CD4-positive, alpha-beta T cell (primary cell): ENCODE measurements at regions not wholly inside any gene's neighbourhood (a gene's known extent, or its start where the extent isn't known, plus 50 kb on each side); places are given as distances from the start of the nearest gene placed in this dataset.

Experiments used
- ATAC-seq: fragments of 200-7000 bp; cut with Tn5 transposase; one replicate; pipeline ENCODE4 v1.10.0; 2022; ENCODE audit warnings: mild to moderate bottlenecking; ENCODE audit not compliant: poor library complexity
- CTCF ChIA-PET: fragments of 350-600 bp; sonication (Branson Sonifier 250); formaldehyde crosslinking; loops from one replicate; lab custom pipeline; 2021; ENCODE audit warnings: antibody characterized with exemption, inconsistent platforms; lab: Charles Lee
- POLR2A ChIA-PET: fragments of 350-600 bp; sonication (Branson Sonifier 250); formaldehyde crosslinking; loops from one replicate; lab custom pipeline; 2021; ENCODE audit warnings: antibody characterized with exemption, inconsistent platforms; lab: Charles Lee
- DNase-seq, 14 experiments: peaks; one replicate each; pipeline ENCODE4 v3.0.0-alpha.2; 2013 to 2020; ENCODE audit warnings: mixed read lengths in 2 of 14
- H3K27ac ChIP-seq, 2 donors: one replicate each; pipeline versions ENCODE4 v1.5.1 to v1.7.0; 2013; ENCODE audit warnings: low read length in 2 of 2, low read depth in 1 of 2, mild to moderate bottlenecking in 1 of 2
- H3K27me3 ChIP-seq, 2 experiments: 1 replicate in 1 of 2; 2 replicates in 1 of 2; pipeline versions ENCODE4 v1.6.1 to v1.7.0; 2013; ENCODE audit warnings: low read length in 2 of 2, control low read depth in 1 of 2, mild to moderate bottlenecking in 1 of 2, moderate library complexity in 1 of 2; ENCODE audit not compliant: insufficient read depth in 2 of 2, control insufficient read depth in 1 of 2
- H3K36me3 ChIP-seq: one replicate; pipeline ENCODE4 v1.6.1; 2013; ENCODE audit warnings: low read length, control low read depth; ENCODE audit not compliant: insufficient read depth
- H3K4me1 ChIP-seq: one replicate; pipeline ENCODE4 v1.6.1; 2013; ENCODE audit warnings: low read length, control low read depth; ENCODE audit not compliant: insufficient read depth
- H3K4me3 ChIP-seq: one replicate; pipeline ENCODE4 v1.5.1; 2013; ENCODE audit warnings: mild to moderate bottlenecking, low read length, moderate library complexity
- H3K9me3 ChIP-seq, 2 experiments: 1 replicate in 1 of 2; 2 replicates in 1 of 2; pipeline versions ENCODE4 v1.6.1 to v1.7.0; 2013; ENCODE audit warnings: low read length in 2 of 2, mild to moderate bottlenecking in 2 of 2, control low read depth in 1 of 2, moderate library complexity in 1 of 2; ENCODE audit not compliant: control insufficient read depth in 1 of 2, insufficient read depth in 1 of 2
- H3K27ac Mint-ChIP-seq: one replicate; pipeline ENCODE4 v1.8.0; 2020; ENCODE audit warnings: mixed read lengths
- H3K27me3 Mint-ChIP-seq: one replicate; pipeline ENCODE4 v1.8.0; 2021; ENCODE audit warnings: mixed read lengths
- H3K36me3 Mint-ChIP-seq: one replicate; pipeline ENCODE4 v1.8.0; 2021; ENCODE audit warnings: low read depth, mixed read lengths
- H3K4me1 Mint-ChIP-seq: one replicate; pipeline ENCODE4 v1.8.0; 2021; ENCODE audit warnings: low read depth, mixed read lengths
- H3K4me3 Mint-ChIP-seq: one replicate; pipeline ENCODE4 v1.8.0; 2020; ENCODE audit warnings: mild to moderate bottlenecking, mixed read lengths
- H3K9me3 Mint-ChIP-seq: one replicate; pipeline ENCODE4 v1.8.0; 2020; ENCODE audit warnings: mixed read lengths
- CTCF ChIP-seq: fragments of 200-600 bp; IDR thresholded peaks from one replicate; pipeline ENCODE4 v1.8.0; 2022; ENCODE audit warnings: antibody characterized with exemption, mild to moderate bottlenecking
- intact Hi-C, 2 experiments: fragments of 100-400 bp; cut with DNase I in 1 of 2; cut with micrococcal nuclease in 1 of 2; formaldehyde crosslinking; loops; one replicate each; pipeline versions ENCODE4 v1.15.1 to v1.9.0; 2023 to 2025; cut with DNase I, micrococcal nuclease

DNA sequence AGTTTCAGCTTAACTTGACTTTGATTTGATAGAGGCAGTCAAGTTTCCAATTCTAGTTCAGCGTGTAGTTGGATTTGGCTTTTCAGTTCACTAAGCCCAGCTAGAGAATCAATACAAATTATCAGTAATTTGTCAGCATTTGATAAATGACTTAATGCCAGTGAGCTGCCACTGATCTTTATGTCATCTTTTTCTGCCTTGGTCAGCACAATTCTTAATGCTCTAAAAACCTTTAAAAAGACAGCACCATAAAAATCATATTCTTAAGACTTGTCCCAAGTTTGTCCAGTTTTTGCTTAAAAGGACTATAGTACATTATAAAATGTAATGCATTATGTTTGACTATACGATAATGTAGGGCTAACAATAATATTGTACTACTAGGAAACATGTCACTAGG, 920.5 kb downstream of the LRFN5 start:
- Histone ChIP-seq H3K4me3 (no peak overlapping the region), H3K4me1 (no peaks in the 10 kb centered on the region), H3K27me3 (no peaks in the 10 kb centered on the region), H3K27ac (no peak overlapping the region), H3K36me3 (no peaks in the 10 kb centered on the region), H3K9me3 (no peaks in the 10 kb centered on the region)
- H3K4me3 Mint-ChIP-seq: no peak overlapping the region
- H3K4me1 Mint-ChIP-seq: no peaks in the 10 kb centered on the region
- intact Hi-C loops: no loop called here
- POLR2A ChIA-PET: no interaction called here
- no peaks in the 10 kb centered on the region for H3K27me3 Mint-ChIP-seq
- CTCF ChIA-PET: no interaction called here
- H3K9me3 Mint-ChIP-seq: no peaks in the 10 kb centered on the region
- H3K27ac Mint-ChIP-seq: no peak overlapping the region
- no peaks in the 10 kb centered on the region for H3K36me3 Mint-ChIP-seq
- TF ChIP-seq CTCF: no peak
- no peak for DNase-seq
- no peak for ATAC-seq

GRCh38 chr14:42523666-42524065, 917.0 kb downstream of the LRFN5 start:
- POLR2A ChIA-PET: no interaction called here
- ATAC-seq: no peak
- Mint-ChIP-seq H3K27ac (no peak overlapping the region), H3K4me1 (no peaks in the 10 kb centered on the region), H3K27me3 (no peaks in the 10 kb centered on the region), H3K36me3 (no peaks in the 10 kb centered on the region), H3K4me3 (no peak overlapping the region), H3K9me3 (no peaks in the 10 kb centered on the region)
- no peaks in the 10 kb centered on the region for H3K9me3 ChIP-seq
- no peaks in the 10 kb centered on the region for H3K36me3 ChIP-seq
- H3K27me3 ChIP-seq: no peaks in the 10 kb centered on the region
- H3K4me1 ChIP-seq: no peaks in the 10 kb centered on the region
- H3K27ac ChIP-seq: no peak overlapping the region
- TF ChIP-seq CTCF: no peak
- DNase-seq: no peak
- no peak overlapping the region for H3K4me3 ChIP-seq
- CTCF ChIA-PET: no interaction called here
- intact Hi-C loops: no loop called here

GRCh38 chr14:42517806-42518500, 911.3 kb downstream of the LRFN5 start:
- ChIA-PET CTCF (no interaction called here), POLR2A (no interaction called here)
- Mint-ChIP-seq H3K9me3 (peaks cover 5% of the 10 kb centered on the region), H3K27ac (no peak overlapping the region), H3K4me1 (no peaks in the 10 kb centered on the region), H3K36me3 (no peaks in the 10 kb centered on the region), H3K27me3 (no peaks in the 10 kb centered on the region), H3K4me3 (no peak overlapping the region)
- H3K27ac ChIP-seq: no peak overlapping the region
- H3K36me3 ChIP-seq: no peaks in the 10 kb centered on the region
- H3K4me1 ChIP-seq: no peaks in the 10 kb centered on the region
- no peaks in the 10 kb centered on the region for H3K9me3 ChIP-seq
- TF ChIP-seq CTCF: no peak
- no peak overlapping the region for H3K4me3 ChIP-seq
- intact Hi-C loops: no loop called here
- no peak for ATAC-seq
- no peaks in the 10 kb centered on the region for H3K27me3 ChIP-seq
- DNase-seq: no peak
